ENCODE measurements at regions not wholly inside any gene's neighbourhood (a gene's known extent, or its start where the extent isn't known, plus 50 kb on each side); places are given as distances from the start of the nearest gene placed in this dataset.

DNA sequence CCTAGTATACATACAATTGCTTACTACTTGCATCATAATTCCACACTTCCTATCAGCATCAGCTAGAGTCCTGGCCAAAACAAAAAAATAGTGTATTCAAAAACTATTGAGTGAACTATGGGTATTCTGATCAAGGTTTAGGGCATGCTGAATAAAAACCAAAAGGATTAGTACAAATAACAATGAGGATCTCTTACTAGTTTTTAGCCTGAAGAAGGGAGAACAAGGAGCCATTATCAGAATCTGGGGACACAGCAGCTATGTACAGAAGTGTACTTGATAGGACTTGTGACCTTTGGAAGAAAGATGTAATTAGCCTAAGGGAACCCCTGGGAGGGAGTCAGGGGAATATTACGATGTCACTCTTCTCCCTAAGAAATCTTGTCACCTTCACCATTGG is 832.2 kb downstream of the SQOR start:
- H3K27ac ChIP-seq (ENCODE audit: low read depth, low read length) = no peak overlapping the region
- H3K4ac ChIP-seq (ENCODE audit: low read depth, low read length) = no peak overlapping the region
- H3K14ac ChIP-seq (ENCODE audit: low read length) = no peak overlapping the region
- H4K91ac ChIP-seq (ENCODE audit: low read depth, low read length) = no peak overlapping the region
- H3K9ac ChIP-seq (ENCODE audit: low read length) = no peak overlapping the region
- H2BK5ac ChIP-seq (ENCODE audit: low read depth, low read length, poor library complexity) = no peak overlapping the region
- H2AFZ ChIP-seq (ENCODE audit: insufficient read depth, low read length, poor library complexity) = no peak overlapping the region
- DNase-seq = no peak
- no peak overlapping the region for H3K4me2 ChIP-seq (ENCODE audit: low read length)
- H3K23ac ChIP-seq (ENCODE audit: low read length) = no peak overlapping the region
- H2AK5ac ChIP-seq (ENCODE audit: low read length) = no peak overlapping the region
- H3K36me3 ChIP-seq (ENCODE audit: control insufficient read depth in 1 of 2, insufficient read depth in 2 of 2, low read length in 2 of 2) = no peaks in the 10 kb centered on the region
- H4K12ac ChIP-seq (ENCODE audit: low read depth, low read length) = no peak overlapping the region
- no peak overlapping the region for H2BK120ac ChIP-seq (ENCODE audit: insufficient read depth, low read length, poor library complexity)
- no peaks in the 10 kb centered on the region for H3K79me1 ChIP-seq (ENCODE audit: low read length)
- no peak overlapping the region for H4K8ac ChIP-seq (ENCODE audit: low read depth, low read length)
- no peak overlapping the region for H2BK12ac ChIP-seq (ENCODE audit: low read length)
- H3K18ac ChIP-seq (ENCODE audit: low read length) = no peak overlapping the region
- H3K4me3 ChIP-seq (ENCODE audit: low read depth, low read length) = no peak overlapping the region
- H3K27me3 ChIP-seq (ENCODE audit: insufficient read depth, low read length) = no peaks in the 10 kb centered on the region
- no CpG with 5 or more reads among the region's 1 CpG for WGBS (ENCODE audit: extremely low coverage, insufficient coverage, insufficient read length)
- H3K4me1 ChIP-seq (ENCODE audit: control insufficient read depth in 1 of 2, insufficient read depth in 2 of 2, low read length in 2 of 2) = no peaks in the 10 kb centered on the region
- no peaks in the 10 kb centered on the region for H3K9me3 ChIP-seq (ENCODE audit: insufficient read depth, low read depth, low read length)
- H3K79me2 ChIP-seq (ENCODE audit: control insufficient read depth, insufficient read depth, low read length, poor library complexity) = no peaks in the 10 kb centered on the region

DNA sequence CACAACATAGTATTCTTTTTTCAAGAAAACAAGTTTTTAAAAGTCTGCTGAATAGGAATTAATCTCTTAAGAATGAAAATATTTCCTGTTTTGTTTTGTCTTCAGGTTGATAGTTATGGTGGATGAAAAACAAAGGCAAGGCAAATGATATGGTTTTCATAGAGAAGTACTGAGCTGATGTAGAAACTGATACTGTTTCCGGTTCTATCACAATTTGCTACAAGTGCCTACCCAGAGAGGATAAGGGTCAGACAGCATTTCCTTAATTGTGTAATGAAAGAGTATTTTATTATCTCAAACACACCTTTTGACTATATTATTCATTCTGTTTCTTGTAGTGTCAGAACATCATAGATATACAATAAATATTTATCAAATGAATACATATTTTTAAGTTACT is 836.3 kb downstream of the SQOR start:
- H2AK5ac ChIP-seq (ENCODE audit: low read length) = no peak overlapping the region
- no peak for DNase-seq

DNA sequence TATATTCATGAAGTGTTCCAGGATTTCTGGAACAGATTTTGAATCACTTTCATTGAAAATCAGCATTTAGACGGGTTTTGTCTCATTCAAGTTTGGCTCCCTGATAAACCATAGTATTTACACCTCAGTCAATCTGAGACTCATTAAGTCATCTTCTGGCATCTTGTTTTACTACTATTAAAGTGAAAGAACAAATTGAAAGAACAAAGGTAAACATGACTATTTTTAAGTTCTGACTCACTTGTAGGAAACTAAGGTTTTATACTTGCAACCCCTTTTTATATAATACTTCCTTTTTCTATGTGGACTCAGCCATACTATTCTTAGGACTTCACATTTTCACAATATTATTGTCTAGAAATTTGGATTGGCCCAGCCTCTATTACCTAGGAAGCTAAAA is 854.4 kb downstream of the SQOR start:
- H3K36me3 ChIP-seq (ENCODE audit: control insufficient read depth in 1 of 2, insufficient read depth in 2 of 2, low read length in 2 of 2) = no peaks in the 10 kb centered on the region
- no peak overlapping the region for H3K27ac ChIP-seq (ENCODE audit: low read depth, low read length)
- H3K14ac ChIP-seq (ENCODE audit: low read length) = no peak overlapping the region
- no CpG with 5 or more reads among the region's 1 CpG for WGBS (ENCODE audit: extremely low coverage, insufficient coverage, insufficient read length)
- H2BK12ac ChIP-seq (ENCODE audit: low read length) = no peak overlapping the region
- H3K79me1 ChIP-seq (ENCODE audit: low read length) = no peaks in the 10 kb centered on the region
- H4K91ac ChIP-seq (ENCODE audit: low read depth, low read length) = no peak overlapping the region
- DNase-seq = no peak
- H3K27me3 ChIP-seq (ENCODE audit: insufficient read depth, low read length) = no peaks in the 10 kb centered on the region
- no peak overlapping the region for H3K4me3 ChIP-seq (ENCODE audit: low read depth, low read length)
- H2BK5ac ChIP-seq (ENCODE audit: low read depth, low read length, poor library complexity) = no peak overlapping the region
- H3K4me1 ChIP-seq (ENCODE audit: control insufficient read depth in 1 of 2, insufficient read depth in 2 of 2, low read length in 2 of 2) = no peaks in the 10 kb centered on the region
- no peak overlapping the region for H3K4ac ChIP-seq (ENCODE audit: low read depth, low read length)
- no peak overlapping the region for H2AFZ ChIP-seq (ENCODE audit: insufficient read depth, low read length, poor library complexity)
- H4K8ac ChIP-seq (ENCODE audit: low read depth, low read length) = no peak overlapping the region
- H3K18ac ChIP-seq (ENCODE audit: low read length) = no peak overlapping the region
- H2BK120ac ChIP-seq (ENCODE audit: insufficient read depth, low read length, poor library complexity) = no peak overlapping the region
- H4K12ac ChIP-seq (ENCODE audit: low read depth, low read length) = no peak overlapping the region
- no peak overlapping the region for H3K4me2 ChIP-seq (ENCODE audit: low read length)
- H3K9ac ChIP-seq (ENCODE audit: low read length) = no peak overlapping the region
- no peaks in the 10 kb centered on the region for H3K9me3 ChIP-seq (ENCODE audit: insufficient read depth, low read depth, low read length)
- H3K23ac ChIP-seq (ENCODE audit: low read length) = no peak overlapping the region
- H2AK5ac ChIP-seq (ENCODE audit: low read length) = no peak overlapping the region
- H3K79me2 ChIP-seq (ENCODE audit: control insufficient read depth, insufficient read depth, low read length, poor library complexity) = no peaks in the 10 kb centered on the region

More for the DNA sequence above, 836.3 kb downstream of the SQOR start:
- H3K27ac ChIP-seq (ENCODE audit: low read depth, low read length) = no peak overlapping the region
- no peak overlapping the region for H3K23ac ChIP-seq (ENCODE audit: low read length)
- H3K27me3 ChIP-seq (ENCODE audit: insufficient read depth, low read length) = no peaks in the 10 kb centered on the region
- H3K79me1 ChIP-seq (ENCODE audit: low read length) = no peaks in the 10 kb centered on the region
- no peak overlapping the region for H4K91ac ChIP-seq (ENCODE audit: low read depth, low read length)
- H2BK120ac ChIP-seq (ENCODE audit: insufficient read depth, low read length, poor library complexity) = no peak overlapping the region
- no peak overlapping the region for H2BK12ac ChIP-seq (ENCODE audit: low read length)
- H3K14ac ChIP-seq (ENCODE audit: low read length) = no peak overlapping the region
- no peaks in the 10 kb centered on the region for H3K4me1 ChIP-seq (ENCODE audit: control insufficient read depth in 1 of 2, insufficient read depth in 2 of 2, low read length in 2 of 2)
- H3K36me3 ChIP-seq (ENCODE audit: control insufficient read depth in 1 of 2, insufficient read depth in 2 of 2, low read length in 2 of 2) = no peaks in the 10 kb centered on the region
- H3K4me3 ChIP-seq (ENCODE audit: low read depth, low read length) = no peak overlapping the region
- H3K4ac ChIP-seq (ENCODE audit: low read depth, low read length) = no peak overlapping the region
- H3K9ac ChIP-seq (ENCODE audit: low read length) = no peak overlapping the region
- no peak overlapping the region for H3K4me2 ChIP-seq (ENCODE audit: low read length)
- no peaks in the 10 kb centered on the region for H3K9me3 ChIP-seq (ENCODE audit: insufficient read depth, low read depth, low read length)
- H3K79me2 ChIP-seq (ENCODE audit: control insufficient read depth, insufficient read depth, low read length, poor library complexity) = no peaks in the 10 kb centered on the region
- no CpG with 5 or more reads among the region's 1 CpG for WGBS (ENCODE audit: extremely low coverage, insufficient coverage, insufficient read length)
- no peak overlapping the region for H2AFZ ChIP-seq (ENCODE audit: insufficient read depth, low read length, poor library complexity)
- H4K12ac ChIP-seq (ENCODE audit: low read depth, low read length) = no peak overlapping the region
- no peak overlapping the region for H2BK5ac ChIP-seq (ENCODE audit: low read depth, low read length, poor library complexity)
- no peak overlapping the region for H3K18ac ChIP-seq (ENCODE audit: low read length)
- no peak overlapping the region for H4K8ac ChIP-seq (ENCODE audit: low read depth, low read length)

DNA sequence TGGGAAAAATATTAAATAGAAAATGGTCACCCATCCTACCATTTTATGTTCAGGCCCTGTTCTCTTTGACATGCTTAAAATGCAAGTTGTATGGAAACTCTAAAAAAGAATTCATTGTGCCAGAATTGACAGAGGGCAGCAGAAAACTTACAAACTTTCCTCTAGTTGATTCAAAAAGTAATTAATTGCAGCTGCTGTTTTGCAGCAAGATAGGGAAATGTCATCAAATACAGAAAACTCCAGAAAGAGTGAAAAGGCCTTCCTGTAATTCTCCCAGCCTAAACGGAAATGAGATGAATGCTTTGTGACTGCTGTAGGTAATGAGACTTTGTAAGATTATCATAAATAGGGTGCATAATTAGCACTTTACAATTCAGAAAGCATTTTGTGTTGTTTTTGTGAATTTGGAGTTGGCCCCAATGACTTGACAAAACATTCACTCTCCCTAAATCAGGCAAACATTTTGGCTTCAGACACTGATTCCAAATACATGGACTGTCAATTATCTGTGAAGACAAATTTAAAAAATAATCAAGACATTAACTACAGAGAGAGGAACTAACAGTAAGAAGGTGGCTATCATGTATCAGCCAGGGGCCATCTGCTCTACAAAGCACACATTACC is 861.8 kb downstream of the SQOR start:
- no peaks in the 10 kb centered on the region for H3K79me2 ChIP-seq (ENCODE audit: control insufficient read depth, insufficient read depth, low read length, poor library complexity)
- no peak overlapping the region for H4K8ac ChIP-seq (ENCODE audit: low read depth, low read length)
- no peak overlapping the region for H3K14ac ChIP-seq (ENCODE audit: low read length)
- no peak overlapping the region for H3K18ac ChIP-seq (ENCODE audit: low read length)
- H2BK120ac ChIP-seq (ENCODE audit: insufficient read depth, low read length, poor library complexity) = no peak overlapping the region
- no CpG with 5 or more reads among the region's 1 CpG for WGBS (ENCODE audit: extremely low coverage, insufficient coverage, insufficient read length)
- no peak overlapping the region for H3K23ac ChIP-seq (ENCODE audit: low read length)
- no peak overlapping the region for H3K4me2 ChIP-seq (ENCODE audit: low read length)
- no peaks in the 10 kb centered on the region for H3K9me3 ChIP-seq (ENCODE audit: insufficient read depth, low read depth, low read length)
- no peak overlapping the region for H2BK12ac ChIP-seq (ENCODE audit: low read length)
- H2BK5ac ChIP-seq (ENCODE audit: low read depth, low read length, poor library complexity) = no peak overlapping the region
- no peaks in the 10 kb centered on the region for H3K4me1 ChIP-seq (ENCODE audit: control insufficient read depth in 1 of 2, insufficient read depth in 2 of 2, low read length in 2 of 2)
- no peak overlapping the region for H4K12ac ChIP-seq (ENCODE audit: low read depth, low read length)
- no peaks in the 10 kb centered on the region for H3K79me1 ChIP-seq (ENCODE audit: low read length)
- H3K27me3 ChIP-seq (ENCODE audit: insufficient read depth, low read length) = no peaks in the 10 kb centered on the region
- H2AFZ ChIP-seq (ENCODE audit: insufficient read depth, low read length, poor library complexity) = no peak overlapping the region
- H3K36me3 ChIP-seq (ENCODE audit: control insufficient read depth in 1 of 2, insufficient read depth in 2 of 2, low read length in 2 of 2) = no peaks in the 10 kb centered on the region
- H3K27ac ChIP-seq (ENCODE audit: low read depth, low read length) = no peak overlapping the region
- DNase-seq = no peak
- H4K91ac ChIP-seq (ENCODE audit: low read depth, low read length) = no peak overlapping the region
- no peak overlapping the region for H3K4me3 ChIP-seq (ENCODE audit: low read depth, low read length)
- H3K9ac ChIP-seq (ENCODE audit: low read length) = no peak overlapping the region
- H2AK5ac ChIP-seq (ENCODE audit: low read length) = no peak overlapping the region
- H3K4ac ChIP-seq (ENCODE audit: low read depth, low read length) = no peak overlapping the region
